ENCODE measurements at regions not wholly inside any gene's neighbourhood (a gene's known extent, or its start where the extent isn't known, plus 50 kb on each side); places are given as distances from the start of the nearest gene placed in this dataset.
"Not testable (repeated sequence)": the region's sequence is repeated elsewhere in the genome, so short reads cannot be mapped to it uniquely, and the experiment has no call there.

DNA sequence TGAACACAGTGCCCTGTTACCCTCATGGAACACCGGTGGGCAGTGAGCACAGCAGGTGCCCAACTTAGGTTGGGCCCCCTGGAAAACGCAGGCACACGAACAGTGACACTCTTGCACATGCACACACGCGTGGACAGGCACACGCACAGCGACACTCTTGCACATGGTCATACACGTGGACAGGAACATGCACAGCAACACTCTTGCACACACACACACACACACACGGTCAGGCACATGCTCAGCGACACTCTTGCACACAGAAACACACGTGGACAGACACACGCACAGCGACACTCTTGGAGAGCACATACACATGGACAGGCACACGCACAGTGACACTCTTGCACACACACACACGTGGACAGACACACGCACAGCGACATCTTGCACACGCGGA, 559.4 kb upstream of the ADAMTS16 start:
- Histone ChIP-seq H3K36me3 (no peaks in the 10 kb centered on the region), H3K27me3 (no peaks in the 10 kb centered on the region), H3K27ac (no peak overlapping the region), H3K4me1 (no peaks in the 10 kb centered on the region), H3K4me3 (replicated peaks in 1 of 3) (no peak overlapping the region), H3K9me3 (no peaks in the 10 kb centered on the region)
- WGBS, 2 donors: 92 to 97% methylated on average over 19 of the region's 19 CpGs
- no peak for DNase-seq
- no peak for TF ChIP-seq POLR2A (IDR thresholded peaks at IDR 0.05)
- TF ChIP-seq, protein P1, sequence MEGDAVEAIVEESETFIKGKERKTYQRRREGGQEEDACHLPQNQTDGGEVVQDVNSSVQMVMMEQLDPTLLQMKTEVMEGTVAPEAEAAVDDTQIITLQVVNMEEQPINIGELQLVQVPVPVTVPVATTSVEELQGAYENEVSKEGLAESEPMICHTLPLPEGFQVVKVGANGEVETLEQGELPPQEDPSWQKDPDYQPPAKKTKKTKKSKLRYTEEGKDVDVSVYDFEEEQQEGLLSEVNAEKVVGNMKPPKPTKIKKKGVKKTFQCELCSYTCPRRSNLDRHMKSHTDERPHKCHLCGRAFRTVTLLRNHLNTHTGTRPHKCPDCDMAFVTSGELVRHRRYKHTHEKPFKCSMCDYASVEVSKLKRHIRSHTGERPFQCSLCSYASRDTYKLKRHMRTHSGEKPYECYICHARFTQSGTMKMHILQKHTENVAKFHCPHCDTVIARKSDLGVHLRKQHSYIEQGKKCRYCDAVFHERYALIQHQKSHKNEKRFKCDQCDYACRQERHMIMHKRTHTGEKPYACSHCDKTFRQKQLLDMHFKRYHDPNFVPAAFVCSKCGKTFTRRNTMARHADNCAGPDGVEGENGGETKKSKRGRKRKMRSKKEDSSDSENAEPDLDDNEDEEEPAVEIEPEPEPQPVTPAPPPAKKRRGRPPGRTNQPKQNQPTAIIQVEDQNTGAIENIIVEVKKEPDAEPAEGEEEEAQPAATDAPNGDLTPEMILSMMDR (IDR thresholded peaks at IDR 0.05): no peak
- intact Hi-C loops (cut with DNase I): no loop called here

DNA sequence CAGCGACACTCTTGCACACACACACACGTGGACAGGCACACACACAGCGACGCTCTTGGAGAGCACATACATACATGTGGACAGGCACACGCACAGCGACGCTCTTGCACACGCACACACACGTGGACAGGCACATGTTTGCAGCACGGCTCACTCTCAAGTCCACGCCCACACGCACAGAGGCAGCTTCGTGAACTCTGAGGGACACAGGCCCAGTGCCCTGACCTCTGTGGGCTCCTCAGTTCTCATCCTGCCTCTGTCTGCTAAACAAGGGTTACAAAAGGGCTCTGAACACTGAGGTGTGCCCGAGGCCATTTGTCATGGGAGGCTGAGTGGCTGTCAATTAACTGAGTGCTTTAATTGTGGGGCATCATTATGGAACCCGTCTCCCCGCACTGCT, 558.8 kb upstream of the ADAMTS16 start:
- Histone ChIP-seq H3K4me3 (replicated peaks in 1 of 3) (no peak overlapping the region), H3K27me3 (no peaks in the 10 kb centered on the region), H3K27ac (no peak overlapping the region), H3K36me3 (no peaks in the 10 kb centered on the region), H3K4me1 (no peaks in the 10 kb centered on the region), H3K9me3 (no peaks in the 10 kb centered on the region)
- WGBS, 2 donors: 89 to 93% methylated on average over 15 to 16 of the region's 16 CpGs
- DNase-seq: no peak
- intact Hi-C loops (cut with DNase I): no loop called here
- TF ChIP-seq, protein P1 (IDR thresholded peaks at IDR 0.05): no peak
- no peak for TF ChIP-seq POLR2A (IDR thresholded peaks at IDR 0.05)

DNA sequence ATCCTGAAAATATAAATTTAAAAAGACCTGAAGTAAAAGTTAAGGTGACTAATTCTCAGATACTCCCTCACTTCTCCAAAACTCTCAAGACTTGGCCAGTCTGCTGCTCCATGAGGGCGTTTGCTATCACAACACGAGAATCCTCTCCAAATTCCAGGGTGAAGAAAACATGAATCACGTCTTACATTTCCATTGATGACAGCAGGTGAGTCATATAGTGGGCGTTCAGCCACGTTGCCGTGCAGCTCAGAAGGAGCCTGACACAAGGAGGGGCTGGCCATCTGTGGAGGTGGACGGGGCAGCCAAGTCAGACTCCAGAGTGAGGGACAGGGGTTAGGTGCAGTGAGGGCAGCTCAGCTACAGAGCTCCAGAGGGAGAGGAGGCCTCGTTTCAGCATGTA, 555.1 kb upstream of the ADAMTS16 start:
- Histone ChIP-seq H3K9me3 (no peaks in the 10 kb centered on the region), H3K27me3 (no peaks in the 10 kb centered on the region), H3K4me3 (replicated peaks in 1 of 3) (no peak overlapping the region), H3K36me3 (no peaks in the 10 kb centered on the region), H3K27ac (no peak overlapping the region), H3K4me1 (no peaks in the 10 kb centered on the region)
- TF ChIP-seq POLR2A (IDR thresholded peaks at IDR 0.05): no peak
- TF ChIP-seq, protein P1 (IDR thresholded peaks at IDR 0.05): no peak
- DNase-seq: peak; percentile 43 to 71
- intact Hi-C loops (cut with DNase I): no loop called here
- WGBS, 2 donors: 37 to 48% methylated on average over 8 of the region's 8 CpGs

DNA sequence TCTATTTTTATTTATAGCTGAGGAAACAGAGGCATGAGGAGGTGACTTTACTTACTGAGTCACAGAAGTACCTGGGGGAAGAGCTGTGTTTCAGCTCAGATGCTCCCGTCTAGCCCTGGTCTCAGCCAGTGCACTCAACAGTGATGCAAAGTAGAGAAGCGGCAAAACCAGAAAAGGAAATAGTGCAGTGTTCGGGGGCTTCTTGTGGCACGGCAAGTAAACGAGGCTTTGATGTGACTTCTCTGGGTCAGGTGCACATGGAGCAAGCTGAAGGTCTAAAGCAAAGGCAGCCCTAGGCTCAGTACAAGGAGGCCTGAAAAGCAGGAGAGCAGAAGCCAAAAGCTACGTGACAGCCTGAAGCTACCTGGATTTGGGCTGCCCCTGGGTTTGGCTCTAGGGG, 526.7 kb upstream of the ADAMTS16 start:
- intact Hi-C loops (cut with DNase I): no loop called here
- H3K4me3 ChIP-seq (replicated peaks in 1 of 3): no peak overlapping the region
- 87% methylated on average over 6 of the region's 6 CpGs for WGBS, 2 donors
- no peaks in the 10 kb centered on the region for H3K36me3 ChIP-seq
- no peaks in the 10 kb centered on the region for H3K9me3 ChIP-seq
- no peak for DNase-seq
- no peak for TF ChIP-seq POLR2A (IDR thresholded peaks at IDR 0.05)
- TF ChIP-seq, protein P1 (IDR thresholded peaks at IDR 0.05): no peak
- H3K4me1 ChIP-seq: no peaks in the 10 kb centered on the region
- no peak overlapping the region for H3K27ac ChIP-seq
- no peaks in the 10 kb centered on the region for H3K27me3 ChIP-seq

DNA sequence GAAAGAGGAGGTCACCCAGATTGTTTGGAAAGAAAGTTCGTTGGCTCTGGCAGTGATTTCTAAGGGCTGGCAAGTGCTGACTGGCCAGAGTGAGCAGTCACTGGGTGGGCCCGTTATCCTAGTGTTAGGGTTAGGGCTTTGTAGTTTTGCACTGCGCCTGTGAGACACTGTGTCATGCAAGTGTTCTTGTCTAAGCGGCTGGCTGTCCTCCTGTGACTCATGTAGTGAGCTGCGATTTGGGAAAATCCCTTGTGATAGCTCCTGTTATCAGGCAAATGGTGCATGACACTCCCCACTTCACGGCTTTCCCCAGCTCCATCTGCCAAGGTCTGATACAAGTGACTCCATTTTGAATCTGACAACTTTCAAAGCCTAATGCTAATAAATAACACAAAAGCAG, 526.0 kb upstream of the ADAMTS16 start:
- DNase-seq: no peak
- WGBS, 2 donors: 64 to 65% methylated on average over 6 of the region's 6 CpGs
- H3K4me3 ChIP-seq (replicated peaks in 1 of 3): no peak overlapping the region
- no peaks in the 10 kb centered on the region for H3K9me3 ChIP-seq
- no peak for TF ChIP-seq POLR2A (IDR thresholded peaks at IDR 0.05)
- TF ChIP-seq, protein P1 (IDR thresholded peaks at IDR 0.05): no peak
- H3K27me3 ChIP-seq: no peaks in the 10 kb centered on the region
- no peaks in the 10 kb centered on the region for H3K36me3 ChIP-seq
- no peaks in the 10 kb centered on the region for H3K4me1 ChIP-seq
- H3K27ac ChIP-seq: no peak overlapping the region
- intact Hi-C loops (cut with DNase I): no loop called here

DNA sequence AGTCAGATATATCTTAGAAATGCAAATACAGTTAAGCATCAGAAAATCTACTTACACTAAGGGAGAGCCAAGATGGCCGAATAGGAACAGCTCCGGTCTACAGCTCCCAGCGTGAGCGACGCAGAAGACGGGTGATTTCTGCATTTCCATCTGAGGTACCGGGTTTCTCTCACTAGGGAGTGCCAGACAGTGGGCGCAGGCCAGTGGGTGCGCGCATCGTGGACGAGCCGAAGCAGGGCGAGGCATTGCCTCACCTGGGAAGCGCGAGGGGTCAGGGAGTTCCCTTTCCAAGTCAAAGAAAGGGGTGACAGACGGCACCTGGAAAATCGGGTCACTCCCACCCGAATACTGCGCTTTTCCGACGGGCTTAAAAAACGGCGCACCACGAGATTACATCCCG, 524.8 kb upstream of the ADAMTS16 start:
- DNase-seq; H3K36me3 ChIP-seq; H3K4me1 ChIP-seq; H3K27ac ChIP-seq; H3K27me3 ChIP-seq; intact Hi-C loops (cut with DNase I); H3K9me3 ChIP-seq; H3K4me3 ChIP-seq (replicated peaks in 1 of 3): not testable (repeated sequence)
- 91 to 93% methylated on average over 26 of the region's 26 CpGs for WGBS, 2 donors

Data from thyroid gland (tissue), 4 donors.